Kidney capillary endothelial cell (primary cell): ENCODE measurements at regions not wholly inside any gene's neighbourhood (a gene's known extent, or its start where the extent isn't known, plus 50 kb on each side); places are given as distances from the start of the nearest gene placed in this dataset.

ENCODE experiments used
- DNase-seq: peaks from one replicate; pipeline ENCODE4 v3.0.0-alpha.2; 2018; ENCODE audit warnings: low spot score

DNA sequence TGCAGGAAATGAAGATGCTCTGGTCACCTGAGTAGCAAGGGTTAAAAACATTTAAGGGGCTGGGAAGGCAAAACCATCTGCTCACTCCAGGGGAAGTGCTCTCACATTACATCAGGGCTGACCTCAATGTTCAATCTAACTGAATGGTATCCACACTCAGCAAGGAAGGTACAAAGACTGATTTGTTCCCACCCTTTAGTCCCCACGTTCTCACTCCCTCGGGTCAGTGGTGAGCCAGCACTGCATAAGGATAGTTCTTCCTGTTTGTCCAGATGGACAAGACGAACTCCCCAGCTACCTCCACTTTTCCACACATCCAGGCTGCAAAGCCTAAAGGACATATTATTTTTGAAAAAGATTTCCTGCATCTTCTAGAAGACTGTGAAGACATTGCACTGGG, 126.6 kb upstream of the SLC14A2 start:
- DNase-seq, result no peak

DNA sequence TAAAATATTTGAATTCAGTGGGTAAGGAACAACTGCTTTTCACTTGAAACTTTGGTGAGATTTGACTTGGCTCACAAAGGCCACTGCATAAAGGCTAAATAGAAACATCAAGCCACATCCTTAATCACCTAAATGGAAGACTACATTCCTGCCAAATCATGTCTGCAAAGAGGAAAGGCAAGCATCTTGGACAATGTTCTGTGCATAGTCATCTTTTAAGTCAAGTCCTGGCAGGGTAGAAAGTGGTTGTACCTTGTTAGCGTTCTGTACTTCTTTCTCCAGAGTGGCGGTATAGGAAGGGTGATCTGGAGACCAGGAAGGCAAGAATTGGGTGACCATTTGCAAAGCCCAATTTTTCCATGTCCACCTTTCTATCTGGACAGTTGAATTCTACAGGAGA, 121.4 kb upstream of the SLC14A2 start:
- DNase-seq, result no peak

DNA sequence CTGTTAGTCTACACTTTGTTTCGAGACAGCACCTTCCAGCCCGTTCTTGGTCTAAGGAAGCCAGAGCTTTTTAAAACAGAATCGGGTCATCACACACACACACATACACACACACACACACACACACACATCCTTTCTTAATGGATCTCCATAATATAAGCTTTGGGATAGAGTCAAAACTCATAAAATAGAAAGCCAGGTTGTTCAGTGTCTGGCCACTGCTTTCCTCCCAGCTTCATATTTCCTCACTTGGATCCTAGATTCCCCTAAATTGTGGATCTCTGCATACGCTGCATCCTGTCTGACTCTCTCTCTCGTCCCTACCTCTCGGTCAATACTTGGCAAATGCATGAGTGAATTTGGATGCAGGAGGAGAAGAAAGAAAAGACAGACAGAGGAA, 120.5 kb upstream of the SLC14A2 start:
- no peak for DNase-seq

DNA sequence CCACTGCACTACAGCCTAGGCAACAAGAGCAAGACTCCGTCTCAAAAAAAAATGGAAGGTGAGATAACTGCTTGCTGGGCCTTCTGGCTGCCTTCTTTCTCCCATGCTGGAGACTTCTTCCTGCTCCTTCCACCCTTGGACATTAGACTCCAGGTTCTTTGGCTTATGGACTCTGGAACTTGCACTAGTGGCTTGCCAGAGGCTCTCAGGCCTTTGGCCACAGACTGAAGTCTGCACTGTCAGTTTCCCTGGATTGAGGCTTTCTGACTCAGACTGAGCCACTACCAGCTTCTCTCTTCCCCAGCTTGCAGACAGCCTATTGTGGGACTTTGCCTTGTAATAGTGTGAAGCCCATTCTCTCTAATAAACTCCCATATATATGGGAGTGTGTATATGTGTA, 118.5 kb upstream of the SLC14A2 start:
- DNase-seq, result no peak

DNA sequence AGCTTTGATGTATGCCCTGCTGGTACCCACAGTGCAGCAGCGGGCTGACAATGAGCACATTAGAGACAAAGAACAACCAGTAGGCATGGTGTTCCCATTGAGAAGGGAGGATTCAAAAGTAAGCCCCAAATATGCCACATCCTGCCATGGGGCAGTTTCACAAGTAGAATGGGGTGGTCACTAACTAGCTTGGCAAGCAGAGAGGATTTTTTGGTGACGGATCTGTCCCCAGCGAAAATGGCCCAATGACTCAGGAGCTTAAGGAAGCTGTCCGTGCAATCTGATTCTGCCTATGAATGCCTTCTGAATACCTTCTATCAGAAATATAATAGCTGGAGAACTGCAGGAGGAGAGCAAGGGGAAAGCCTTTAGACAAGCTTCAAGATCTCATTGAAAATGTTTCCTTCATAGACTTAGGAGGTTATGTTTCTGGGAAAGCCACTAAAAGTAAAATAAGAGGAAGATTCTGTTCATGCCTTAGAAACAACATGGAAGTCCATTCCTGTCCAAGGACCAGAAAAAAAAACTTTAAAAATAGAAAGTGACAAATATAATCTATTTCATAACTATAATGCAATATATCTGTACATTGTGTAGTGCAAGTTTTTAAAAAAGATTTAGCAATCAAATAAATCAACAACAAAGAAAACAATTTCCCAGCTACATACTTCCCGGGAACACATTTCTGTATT, 117.5 kb upstream of the SLC14A2 start:
- no peak for DNase-seq

DNA sequence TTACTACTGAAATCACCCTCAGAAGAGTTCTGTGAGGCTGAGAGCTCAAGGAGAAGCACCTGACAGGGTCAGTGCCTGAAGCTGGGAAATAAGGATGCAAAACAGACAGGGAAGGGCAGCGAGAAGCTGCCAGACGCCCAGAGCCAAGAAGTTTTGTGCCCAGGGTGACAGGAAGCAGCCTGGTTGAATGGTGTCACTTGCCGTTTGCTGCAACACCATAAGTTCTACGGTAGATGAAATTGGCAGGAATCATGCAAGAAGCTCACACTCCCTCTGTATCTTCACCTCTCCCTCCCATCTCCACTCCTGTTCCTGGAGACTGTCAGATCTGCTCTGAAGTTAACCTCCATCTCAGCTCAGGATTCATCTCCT, 117.0 kb upstream of the SLC14A2 start:
- DNase-seq, result no peak

DNA sequence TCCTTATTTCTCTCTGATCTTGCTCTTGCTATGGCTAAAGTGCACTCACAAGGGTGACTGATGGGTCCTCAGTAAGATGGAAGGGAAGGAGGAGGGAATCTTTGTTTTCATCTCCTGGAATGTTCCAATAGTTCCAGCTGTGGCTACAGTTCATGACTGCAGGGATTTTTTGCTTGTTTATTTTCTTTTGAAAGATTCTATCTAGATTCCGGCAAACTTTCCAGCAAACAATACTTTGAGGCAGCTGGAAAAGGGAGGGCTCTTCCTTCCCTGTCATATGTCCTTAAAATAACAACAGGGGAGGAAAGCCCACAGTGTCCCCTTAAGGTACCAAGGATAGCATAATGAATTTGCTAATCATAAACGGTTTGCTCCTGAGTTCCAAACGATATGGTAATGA, 111.3 kb upstream of the SLC14A2 start:
- no peak for DNase-seq

DNA sequence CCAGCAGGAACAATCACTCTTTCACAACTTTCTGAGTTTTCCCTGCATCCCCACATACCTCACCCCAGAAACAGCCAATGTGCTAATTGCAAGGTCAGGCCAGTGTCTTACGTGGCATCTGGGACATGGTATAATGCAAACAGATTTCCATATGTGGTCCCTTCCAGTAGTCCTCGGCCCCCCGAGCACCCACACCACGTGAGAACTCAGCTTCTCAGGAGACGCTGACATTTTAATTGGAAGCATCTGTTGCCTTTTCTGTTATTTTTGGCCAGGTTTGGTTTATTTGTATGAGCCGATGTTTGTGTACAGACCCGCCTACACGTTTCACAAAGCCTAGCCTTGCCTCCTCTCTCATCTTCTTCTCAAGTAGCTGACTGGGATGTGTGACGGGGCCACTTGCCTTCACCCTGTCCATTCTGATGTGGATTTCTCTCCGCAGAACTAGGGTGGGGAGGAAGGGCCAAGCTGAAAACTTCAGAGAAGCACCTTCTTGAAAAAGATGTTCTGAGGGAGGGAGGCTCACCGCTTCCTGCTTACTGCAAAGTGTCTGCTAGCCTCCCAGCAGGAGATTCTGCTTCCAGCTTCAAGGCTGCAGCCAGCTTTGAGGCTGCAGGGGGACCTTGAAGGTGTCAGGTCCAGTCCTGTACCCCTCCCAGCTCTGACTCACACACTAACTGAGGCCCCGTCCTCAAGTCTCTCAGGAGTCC, 109.6 kb upstream of the SLC14A2 start:
- DNase-seq, result no peak

DNA sequence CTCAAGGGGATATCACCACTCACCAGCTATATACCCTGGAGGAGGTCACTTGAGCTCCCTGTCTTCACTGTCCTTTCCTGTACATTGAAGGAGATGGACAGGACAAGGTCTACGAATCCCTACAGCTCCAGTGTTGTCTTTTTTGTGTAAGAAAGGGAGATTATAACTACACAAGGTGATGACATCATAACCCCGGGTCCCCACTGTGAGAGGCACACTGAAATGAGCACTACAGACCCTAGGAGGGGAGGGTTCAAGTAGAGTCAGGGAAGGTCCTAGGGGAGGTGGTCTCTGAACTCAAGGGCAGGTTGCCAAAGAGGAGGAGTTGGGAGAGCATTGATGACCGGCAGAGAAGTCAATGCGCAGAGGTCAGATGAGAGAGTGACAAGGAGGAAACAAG, 108.3 kb upstream of the SLC14A2 start:
- no peak for DNase-seq

DNA sequence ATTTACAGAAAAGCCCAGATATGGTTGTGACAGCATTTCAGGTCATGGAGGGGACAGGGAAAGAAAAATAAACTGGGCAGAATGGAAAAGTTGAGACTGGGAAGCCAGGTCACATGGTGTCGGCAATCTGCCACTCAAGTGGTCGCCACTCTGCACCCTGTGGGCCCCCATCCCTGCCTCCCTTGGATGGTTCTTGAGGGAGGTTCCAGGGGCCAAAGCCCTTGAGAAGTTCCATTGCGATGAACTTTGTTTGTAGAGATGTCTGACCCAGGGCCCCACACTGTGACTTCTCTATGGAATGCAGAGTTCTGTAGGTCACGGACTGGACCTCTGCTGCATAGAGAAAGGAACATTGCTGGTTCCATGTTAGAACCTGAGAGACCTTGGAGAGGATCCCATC, 105.7 kb upstream of the SLC14A2 start:
- no peak for DNase-seq

DNA sequence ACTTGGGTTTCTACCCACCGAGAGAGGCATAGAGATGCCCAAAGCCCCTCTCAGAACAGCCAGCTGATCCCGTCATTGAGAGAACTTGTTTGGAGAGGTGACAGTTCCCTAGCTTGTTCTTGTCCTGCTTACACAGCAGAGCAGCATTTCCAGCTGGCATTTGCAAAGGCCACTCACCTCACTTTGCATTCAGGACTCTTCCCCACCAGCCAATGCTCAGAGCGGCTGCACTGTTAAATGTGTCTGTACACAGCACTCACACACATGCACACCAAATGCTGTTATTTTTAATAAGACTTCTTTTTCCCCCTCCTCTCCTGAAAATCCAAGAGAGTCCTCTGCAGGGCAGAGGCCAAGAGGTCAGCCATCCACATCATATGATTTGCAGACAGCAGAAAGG, 104.6 kb upstream of the SLC14A2 start:
- no peak for DNase-seq

DNA sequence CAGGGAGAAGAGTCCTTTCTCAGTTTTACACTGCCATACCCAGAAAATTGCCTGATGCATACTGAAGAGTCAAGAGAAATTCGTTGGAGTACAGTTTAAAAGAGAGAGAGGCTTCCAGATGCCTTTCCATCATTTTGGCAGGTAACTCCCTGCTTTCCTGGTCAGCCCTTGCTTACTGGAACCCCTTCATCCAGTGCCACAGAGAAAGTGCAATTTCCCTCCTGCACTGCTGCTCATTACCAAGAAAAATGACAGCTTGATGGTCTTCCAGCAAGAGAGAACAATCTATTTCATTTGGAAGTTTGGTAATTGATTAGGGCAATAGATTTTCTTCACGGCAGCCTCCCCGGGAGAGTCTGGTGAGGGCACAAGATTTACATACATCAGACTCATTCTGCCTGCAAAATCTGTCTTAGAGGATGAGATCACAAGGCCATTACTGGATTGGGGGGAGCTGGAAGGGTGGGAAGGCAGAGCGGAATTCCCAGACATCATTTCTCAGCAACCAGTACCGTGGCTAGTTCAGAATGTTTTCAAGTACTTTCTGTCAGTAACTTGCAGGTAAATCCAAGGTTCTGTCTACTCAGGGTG, 102.8 kb upstream of the SLC14A2 start:
- no peak for DNase-seq

DNA sequence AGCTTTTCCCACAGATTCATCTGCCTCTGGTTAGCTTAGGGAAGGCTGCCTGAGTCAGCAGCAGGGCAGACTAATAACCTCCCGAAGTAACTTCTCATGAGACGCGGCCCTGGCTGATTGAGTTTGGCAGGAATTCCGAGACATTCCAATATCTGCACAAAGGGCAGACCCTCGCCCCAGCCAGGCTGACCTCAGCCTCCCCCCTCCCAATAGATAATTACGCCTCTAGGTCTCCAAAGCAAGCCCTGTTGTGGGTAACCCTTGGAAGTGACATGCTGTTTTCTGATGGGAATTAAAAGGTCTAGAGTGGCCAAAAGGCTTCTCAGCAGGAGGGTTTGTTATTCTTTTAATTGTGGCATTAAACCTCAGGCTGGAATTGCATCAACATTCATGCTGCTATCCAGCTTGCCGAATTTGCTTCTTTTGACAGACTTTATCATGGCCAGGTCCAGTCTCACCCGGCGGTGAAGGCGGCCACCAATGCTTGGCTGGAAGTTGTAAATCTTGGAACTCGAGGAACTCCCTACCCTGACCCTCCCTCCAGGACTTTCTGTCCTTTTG, 98.0 kb upstream of the SLC14A2 start:
- DNase-seq, result no peak

DNA sequence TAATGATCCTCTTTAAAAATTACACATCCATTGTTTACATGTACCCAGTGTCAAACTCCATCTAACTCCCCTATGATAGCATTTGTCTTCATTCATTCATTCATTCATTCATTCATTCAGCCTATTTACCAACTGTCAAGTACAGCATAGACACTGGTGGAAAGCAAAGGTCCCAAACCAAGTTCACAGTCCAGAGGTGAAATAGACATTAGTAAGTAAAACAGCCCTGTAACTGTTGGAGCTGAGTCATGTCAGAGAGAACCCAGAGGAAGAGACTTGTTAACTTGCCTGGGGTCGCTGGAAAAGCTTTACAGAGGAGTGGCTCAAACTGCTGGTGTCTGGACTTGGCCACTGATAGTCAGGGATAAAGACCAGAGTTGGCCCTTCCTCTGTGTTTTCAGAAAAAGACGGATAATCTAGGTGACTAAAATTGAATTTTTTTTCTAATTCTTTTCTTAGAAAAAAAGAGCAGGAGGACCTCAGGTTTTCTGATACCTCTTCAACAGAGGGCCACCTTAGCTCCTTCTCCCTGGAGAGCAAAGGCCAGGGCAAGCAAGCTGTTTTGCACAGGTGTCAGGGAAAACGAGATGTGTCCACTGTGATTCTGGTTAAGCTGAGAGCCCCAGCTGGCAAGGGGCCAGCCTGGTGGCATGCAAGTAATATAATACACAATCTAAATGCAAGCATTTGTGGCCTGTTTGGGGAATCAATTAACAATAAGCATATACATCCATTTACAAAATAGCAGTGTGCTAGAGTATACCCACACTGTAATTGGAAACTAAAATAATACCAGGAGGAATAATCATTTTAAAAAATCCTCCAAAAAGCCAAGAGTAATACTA, 96.7 kb upstream of the SLC14A2 start:
- DNase-seq, result no peak

DNA sequence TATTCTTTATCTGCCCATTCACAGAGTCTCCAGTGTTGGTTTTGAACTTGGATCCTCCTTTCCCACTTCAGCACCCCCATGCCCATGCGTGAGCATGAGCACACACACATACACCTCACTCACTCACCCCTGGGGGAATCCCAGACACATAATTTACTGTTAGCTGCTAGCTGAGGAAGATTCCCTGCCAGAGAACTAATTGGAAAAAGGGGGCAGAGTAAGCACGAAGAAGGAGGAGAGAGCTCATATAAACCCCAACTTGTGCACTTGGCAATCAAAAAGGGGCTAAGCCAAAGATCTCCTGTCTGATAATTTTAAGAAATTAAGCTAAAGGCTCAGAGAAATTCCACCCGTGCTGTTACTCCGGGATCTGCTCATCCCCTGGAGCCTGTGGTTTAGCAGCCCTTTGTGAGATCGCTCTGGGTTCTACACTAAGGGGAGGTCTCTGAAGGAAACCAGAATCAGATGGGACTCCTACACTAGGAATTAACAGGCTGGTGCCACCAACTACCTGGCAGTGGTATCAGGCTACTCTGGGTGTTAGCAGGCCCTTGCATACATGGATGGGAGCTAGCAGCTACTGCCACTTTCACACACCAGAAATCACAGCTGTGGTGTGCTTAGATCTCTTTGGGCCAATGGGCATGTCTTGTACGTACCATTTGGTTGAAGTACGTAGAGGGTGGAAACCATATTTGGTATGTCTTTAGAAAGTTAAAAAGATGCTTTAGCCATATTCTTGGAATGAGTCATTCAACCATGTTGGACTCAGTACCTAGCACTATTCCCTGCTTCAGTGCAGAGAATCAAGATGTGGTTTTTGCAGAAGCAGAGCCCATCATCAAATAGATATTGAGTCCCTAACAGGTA, 95.6 kb upstream of the SLC14A2 start:
- no peak for DNase-seq

DNA sequence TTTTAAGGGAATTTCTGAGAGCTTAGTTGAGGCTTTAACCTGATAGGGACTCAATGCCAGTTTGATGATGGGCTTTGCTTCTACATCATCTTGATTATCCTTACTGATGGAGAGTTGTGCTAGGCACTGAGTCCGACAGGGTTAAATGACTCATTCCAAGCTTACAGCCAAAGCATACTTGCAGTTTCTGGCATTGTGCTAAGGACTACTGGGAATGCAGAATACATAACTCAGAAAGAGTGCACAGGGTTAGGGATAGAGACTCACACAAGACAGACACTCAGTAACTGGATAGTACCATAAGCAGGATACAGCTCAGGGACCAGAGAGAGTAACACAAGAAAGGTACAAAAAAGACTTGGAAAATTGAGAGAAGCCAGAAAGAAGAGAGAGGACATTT, 94.1 kb upstream of the SLC14A2 start:
- no peak for DNase-seq

DNA sequence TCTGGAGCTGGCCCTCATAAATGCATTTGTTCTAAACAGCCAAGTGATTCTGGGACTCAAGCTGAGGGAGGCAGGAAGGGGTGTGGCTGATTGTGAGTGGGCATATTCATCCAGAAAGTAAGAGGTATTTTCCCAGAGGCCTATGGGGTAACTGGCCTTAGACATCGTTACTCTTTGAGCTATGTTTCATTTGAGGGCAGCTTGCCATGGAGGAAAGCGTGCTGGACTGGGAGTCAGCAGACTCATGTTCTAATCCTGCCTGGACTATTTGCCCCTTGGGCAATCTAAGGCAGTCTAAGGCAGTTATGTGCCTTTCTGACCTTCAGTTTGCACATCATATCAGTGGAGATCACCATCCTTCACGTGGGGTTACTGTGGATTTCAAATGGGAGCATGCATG, 93.5 kb upstream of the SLC14A2 start:
- DNase-seq, result no peak

DNA sequence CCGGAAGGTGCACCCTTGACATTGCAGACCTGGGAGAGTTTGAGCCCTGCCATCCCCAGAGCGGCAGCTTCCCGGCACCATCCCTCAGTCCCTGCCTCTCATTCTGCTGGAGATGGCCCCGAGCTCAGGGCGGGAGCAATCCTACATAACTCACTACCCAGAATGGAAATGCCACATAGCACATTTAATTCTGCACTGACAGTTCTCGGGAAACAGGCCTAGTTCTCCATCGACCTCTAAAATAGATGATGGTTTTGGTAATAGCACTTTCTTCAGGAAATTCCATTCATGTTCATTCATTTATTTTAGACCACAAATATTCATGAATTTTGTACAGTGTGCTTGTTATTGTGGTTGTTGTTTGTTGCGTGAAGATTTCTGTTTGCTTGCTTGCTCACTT, 92.9 kb upstream of the SLC14A2 start:
- DNase-seq, result no peak

DNA sequence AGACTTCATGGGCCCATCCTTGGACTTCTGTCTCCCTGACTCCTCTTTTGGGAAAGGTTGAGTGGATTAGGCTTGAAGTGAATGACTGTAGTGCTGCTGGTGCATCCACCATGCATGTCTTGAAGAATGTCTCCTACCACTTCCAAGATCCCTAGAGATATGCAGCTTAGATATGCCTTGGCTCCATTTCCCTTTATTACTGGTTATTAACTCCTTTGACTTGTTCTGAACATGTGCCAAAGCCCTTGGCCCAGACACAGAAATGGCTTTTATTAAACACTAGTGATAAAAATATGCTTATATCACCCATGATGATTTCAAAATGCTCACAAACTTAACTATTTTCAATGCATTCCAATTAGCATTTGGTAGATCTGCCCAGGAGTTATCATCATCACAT, 90.0 kb upstream of the SLC14A2 start:
- DNase-seq, result no peak

DNA sequence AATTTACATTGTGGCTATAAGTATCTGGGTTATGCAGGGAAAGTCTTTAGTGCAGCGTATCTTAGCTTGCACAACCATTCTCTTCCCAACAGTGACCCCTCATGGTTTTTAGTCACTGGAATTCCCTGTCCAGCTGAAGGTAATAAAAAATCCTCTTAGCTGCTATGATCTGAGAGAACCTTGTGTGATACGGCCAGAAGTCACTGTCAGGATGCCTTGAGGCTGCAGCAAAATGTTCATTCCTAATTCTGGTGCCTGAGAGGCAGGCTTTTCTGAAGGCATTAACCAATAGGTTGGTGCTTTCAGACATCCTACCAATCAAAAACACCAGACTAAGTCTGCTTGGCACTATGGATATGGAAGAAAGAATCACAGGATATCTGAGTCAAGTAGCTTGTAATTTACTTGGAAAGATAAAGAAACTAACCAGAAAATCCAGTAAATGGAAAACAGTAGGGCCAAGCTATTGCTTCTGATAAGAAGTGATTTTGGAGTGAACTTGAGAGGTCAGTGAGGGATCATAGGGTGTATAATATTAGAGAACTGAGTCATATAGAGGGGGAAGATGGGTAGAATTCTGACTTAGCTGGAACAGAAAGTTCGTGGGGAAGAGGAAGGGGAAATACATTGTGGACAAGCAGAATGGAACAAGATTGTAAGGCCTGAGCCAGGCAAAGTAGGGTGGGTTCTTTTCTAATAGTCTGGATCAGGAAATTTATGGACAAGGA, 89.0 kb upstream of the SLC14A2 start:
- no peak for DNase-seq

DNA sequence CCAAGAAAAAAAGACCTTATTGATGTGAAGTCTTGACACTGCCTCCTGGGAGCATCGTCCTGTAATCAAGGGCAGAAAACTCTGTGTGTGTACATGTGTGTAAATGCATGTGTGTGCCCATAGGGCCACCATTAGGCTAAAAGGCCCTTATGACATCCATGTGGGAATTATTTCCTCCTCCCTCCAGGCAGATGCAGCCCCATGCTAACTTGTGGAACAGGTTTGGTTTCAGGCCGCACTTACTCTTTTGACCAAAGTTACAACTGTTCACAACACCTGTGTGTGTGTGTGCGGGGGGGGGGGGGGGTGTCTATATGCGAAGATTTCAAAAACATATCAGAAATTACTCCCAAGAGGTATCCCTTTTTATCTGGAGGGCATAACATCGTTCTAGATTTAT, 87.4 kb upstream of the SLC14A2 start:
- DNase-seq, result no peak
